Right hindlimb (tissue), 1 donor: ENCODE measurements at regions not wholly inside any gene's neighbourhood (a gene's known extent, or its start where the extent isn't known, plus 50 kb on each side); places are given as distances from the start of the nearest gene placed in this dataset.

ENCODE experiments used
- DNase-seq: peaks from one replicate; pipeline ENCODE4 v3.0.0-alpha.2; 2018

DNA sequence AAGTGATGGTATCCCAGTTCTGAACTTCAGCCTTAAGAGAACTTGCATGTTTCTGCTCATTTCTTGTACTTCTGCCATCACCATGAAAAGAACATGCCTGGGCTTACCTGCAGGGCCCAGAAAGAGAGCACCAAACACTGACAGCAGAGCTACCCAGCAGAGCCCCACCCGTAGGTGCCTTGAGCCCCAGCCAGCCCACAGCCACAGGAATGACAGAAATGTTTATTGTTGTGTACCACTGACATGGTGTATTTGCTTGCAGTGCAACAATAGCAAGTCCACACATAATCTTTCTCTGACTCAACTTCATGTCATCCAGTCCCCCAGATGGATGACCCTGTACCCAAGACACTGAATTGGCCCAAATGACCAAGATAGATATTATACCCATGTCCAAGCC is 195.2 kb downstream of the TSHZ3 start:
- DNase-seq: no peak

DNA sequence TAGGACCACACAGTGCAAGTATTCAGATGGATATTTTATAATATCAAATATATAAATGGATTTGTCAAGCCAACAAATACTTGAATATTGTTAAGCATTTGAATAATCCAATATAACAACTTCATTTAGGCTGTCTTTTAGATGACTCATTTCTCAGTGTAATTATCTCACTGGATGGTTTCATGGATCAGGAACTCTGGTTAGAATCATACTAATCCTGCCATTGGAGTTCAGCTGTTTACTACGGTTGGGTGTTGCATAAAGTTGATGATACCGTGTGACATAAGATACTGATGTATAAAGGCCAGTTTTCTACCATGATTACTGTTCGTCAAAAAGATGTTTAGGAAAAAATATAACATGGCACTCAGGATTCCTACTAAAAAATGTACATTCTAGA is 196.3 kb downstream of the TSHZ3 start:
- no peak for DNase-seq

DNA sequence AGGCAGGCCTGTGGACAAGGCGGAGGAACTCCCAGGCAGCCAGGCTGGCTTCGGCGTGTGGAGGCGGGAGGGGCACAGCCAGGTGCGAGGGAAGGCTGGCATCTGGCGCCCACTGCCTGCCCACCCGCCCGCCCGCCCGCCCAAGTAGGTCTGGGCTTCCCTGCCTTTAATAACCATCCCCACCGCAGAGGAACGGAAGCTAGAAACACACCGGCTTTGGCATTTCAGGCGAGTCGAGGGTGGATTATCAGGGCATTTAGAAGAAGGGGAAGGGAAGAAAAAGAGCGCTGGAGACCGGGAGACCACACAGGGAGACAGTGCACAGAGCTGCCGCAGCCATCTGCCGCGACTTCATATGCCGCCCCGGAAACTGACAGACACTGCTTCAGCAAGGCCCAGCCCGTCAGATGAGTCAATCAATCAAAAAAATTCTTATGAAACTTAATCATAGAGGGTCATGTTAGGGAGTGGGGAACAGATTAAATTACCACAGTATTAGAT is 199.7 kb downstream of the TSHZ3 start:
- DNase-seq: peak; percentile 51

DNA sequence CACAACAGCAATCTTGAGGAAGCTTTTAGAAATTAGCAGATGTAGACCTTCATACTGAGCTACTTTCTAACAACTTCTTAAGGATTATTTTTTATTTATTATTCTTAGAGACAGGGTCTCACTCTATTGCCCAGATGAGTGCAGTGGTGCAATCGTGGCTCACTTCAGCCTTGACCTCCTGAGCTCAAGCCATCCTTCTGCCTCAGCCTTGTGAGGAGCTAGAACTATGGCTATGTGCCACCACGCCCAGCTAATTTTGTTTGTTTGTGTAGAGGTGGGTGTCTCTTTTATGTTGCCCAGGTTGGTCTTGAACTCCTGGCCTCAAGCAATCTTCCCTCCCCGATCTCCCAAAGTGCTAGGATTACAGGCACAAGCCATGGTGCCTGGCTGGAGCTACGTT is 200.6 kb downstream of the TSHZ3 start:
- DNase-seq: no peak

DNA sequence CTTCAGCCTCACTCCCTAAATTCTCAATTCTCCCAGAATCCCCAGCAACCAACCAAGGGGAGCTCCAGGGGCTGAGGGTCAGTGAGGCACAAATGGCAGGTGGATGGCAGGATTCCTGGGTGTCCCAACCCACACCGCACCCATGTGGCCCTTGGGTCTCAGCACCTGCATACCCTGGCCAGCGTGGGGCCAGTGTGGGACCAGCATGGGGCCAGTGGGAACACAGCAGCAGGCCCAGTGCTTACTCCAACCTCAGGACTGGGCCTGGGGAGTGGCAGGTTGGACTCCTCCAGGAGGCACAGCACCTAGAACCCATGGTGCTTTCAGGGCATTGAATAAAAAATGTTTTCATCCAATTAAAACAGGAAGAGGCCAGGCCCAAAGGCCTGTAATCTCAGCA is 202.0 kb downstream of the TSHZ3 start:
- DNase-seq: no peak

DNA sequence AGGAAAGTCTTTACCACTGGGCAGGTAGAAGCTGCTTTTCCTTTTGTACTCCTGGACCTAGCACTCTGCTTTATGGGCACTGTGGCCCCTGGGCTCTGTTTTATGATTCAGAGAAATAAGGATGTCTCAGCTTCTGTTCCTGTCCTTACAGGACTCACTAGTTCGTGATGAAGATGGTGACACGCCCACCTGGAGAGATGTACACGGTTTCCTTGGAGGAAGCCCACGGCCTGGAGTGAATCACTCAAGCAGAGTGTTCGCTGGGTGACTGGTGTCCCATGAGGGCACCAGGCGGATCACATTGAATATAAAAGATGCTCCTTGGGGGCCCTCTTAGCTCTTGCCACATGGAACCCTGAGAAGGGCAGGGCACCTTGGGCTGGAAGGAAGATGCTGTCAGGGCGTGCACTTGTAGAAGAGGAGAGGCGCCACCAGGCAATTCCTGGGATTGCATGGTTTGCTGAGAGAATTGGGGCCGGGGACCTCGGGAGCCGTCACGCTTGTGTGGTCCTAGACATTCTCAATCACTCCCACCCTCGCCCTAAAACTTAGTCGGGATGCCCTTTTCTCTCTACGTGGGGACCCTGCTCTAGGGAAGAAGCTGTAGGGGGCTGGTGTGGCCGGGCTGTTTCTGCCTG is 202.6 kb downstream of the TSHZ3 start:
- DNase-seq: no peak

DNA sequence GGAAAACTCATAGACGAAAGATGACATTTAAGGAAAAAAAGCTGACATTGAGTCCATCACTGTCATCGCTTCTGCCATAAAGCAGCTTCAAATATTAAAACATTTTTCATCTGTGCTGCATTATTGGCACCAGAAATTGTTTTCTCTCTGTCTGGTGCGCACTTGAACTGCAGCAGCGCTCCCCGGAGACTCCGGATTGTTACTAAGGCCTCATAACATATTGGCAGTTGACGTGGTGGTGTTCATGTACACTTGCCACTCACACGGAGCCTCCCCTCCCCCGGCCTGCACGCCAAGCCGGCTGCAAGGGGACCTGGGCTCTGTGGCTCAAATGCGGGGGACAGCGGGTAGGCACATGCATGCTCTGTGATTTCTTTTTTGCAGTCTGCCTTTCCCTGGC is 203.2 kb downstream of the TSHZ3 start:
- no peak for DNase-seq

DNA sequence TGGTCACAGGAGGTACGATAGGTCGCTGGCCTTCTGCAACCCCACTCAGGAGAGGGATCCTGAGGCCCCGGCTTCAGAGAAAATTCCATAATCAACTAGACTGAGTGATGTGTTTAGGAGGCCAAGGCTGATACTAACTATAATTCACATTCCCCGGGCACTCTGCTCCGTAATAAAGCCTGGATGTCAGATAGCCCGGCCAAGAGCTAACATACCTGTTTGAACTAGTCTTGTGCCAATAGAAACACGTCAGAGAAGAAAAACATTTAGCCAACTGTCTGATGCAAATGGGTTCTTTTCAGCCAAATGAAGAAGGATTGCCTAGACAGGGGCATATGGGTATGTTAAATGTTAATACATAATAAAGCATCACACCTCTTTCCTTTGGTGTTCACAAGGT is 204.2 kb downstream of the TSHZ3 start:
- no peak for DNase-seq

DNA sequence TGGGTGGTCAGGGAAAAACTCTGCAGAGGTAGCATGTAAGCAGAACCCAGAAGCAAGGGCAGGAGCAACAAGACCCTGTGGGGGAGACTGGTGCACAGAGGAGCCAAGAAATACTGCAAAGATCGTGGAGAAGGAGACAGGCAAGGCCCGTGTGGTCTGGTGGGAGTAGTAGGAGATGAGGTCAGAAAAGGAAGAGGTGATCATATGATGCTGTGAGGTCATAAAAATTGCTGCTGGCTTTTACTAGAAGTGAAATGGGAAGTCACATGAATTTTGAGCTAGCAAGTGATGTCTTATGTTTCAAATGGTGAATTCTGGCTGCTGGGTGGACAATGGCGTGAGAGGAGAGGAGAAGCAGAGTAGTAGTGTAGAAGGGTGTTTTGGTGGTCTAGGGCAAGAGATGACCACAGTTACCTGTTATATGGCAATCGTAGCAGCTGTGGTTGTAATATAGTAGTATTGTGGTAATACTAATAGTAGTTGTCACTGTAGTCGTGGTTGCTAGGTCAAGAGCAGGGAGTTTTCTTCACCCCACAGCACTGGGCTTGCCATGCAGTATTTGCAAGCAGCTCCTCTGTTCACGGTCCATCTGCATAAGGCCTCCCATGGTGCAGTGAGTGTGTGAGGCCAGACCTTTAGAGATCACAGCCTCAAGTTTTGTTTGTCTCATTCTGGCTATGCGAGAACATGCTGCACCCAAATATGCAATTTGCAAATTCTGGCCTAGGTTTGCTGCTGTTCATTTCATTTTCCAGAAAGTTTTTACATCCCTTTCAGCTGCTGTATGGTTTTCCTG is 205.0 kb downstream of the TSHZ3 start:
- no peak for DNase-seq

DNA sequence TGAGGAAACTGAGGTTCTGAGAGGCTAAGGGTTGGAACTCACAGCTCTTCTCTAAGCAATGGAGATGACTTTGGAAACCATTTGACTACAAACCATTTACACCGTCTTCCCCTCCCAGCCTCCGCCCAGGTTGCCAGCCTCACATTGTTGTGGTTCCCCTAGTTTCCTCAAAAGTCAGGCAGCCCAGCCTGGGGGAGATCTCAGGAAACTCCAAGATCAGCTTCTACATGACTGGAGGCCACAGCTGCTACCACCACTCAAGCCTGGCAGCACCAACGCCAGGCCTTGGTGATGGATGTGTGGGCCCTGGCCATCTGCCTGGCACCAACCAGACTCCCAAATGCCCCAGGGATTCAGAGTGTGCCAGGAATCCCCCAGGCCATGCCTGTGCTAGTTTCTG is 207.9 kb downstream of the TSHZ3 start:
- DNase-seq: no peak

DNA sequence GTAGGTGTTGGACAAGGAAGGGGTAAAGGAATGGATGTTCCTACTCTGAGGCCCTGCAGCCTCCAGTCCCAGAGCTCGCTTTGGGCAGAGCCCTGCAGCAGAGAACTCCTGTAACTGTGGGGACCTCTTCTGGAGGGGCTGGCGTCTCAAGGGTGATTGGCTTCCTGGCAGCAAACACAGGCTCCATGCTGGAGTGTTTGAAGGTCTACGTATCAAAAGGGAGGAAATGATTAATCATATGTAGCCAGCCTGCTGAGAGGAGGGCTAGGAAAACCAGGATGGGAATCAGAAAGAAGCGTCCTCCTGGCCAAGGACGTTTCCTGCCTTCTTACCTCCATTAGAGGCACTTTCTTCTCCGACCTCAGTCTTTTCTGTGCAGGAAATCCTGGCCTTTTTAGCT is 208.5 kb downstream of the TSHZ3 start:
- DNase-seq: no peak

DNA sequence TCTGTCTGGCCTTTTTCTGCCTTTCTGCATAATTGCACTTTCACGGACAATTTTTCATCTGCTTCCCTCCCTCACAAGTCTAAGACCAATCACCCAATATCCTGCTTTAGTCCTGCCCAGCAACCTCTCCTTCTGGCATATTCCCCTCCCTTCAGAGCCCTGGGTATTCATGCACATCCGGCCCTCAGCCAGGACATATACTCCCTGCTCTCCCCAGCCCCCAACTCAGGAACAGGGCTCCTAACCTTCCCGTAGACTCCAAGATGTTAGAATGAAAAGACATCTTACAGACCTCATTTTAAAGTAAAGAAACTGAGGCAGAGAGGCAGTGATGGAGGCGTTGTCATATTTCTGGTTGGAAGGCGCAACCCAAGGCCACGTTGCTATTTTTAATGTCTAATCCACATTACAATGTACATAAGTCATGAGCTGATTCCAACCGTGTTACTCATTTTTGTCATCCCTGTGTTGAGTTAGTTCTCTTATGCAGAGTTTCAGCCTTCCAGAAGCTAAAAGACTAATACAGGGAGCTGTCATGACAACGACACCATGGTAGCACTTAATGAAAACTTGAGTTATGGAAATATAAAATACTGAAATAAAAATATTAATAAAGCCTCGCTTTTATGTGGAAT is 209.2 kb downstream of the TSHZ3 start:
- DNase-seq: no peak

DNA sequence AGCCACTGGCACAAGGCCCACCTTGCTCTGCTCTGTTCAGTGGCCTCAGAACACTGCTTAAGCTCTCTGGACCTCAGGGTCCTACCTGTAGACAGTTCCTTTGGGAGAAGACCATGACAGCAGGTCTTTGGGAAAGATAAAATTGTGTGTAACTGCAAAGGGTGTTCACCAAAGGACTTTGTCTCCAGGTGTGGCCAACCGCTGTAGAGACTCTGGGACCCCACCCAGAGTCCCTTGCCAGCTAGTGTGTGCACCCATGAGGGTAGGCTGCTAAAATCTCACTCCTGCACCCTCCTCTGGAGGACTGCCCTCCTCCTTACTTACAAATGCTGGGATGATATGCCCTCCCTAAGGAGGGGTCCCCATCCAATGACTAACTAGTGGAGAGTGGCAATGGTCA is 211.2 kb downstream of the TSHZ3 start:
- DNase-seq: no peak

DNA sequence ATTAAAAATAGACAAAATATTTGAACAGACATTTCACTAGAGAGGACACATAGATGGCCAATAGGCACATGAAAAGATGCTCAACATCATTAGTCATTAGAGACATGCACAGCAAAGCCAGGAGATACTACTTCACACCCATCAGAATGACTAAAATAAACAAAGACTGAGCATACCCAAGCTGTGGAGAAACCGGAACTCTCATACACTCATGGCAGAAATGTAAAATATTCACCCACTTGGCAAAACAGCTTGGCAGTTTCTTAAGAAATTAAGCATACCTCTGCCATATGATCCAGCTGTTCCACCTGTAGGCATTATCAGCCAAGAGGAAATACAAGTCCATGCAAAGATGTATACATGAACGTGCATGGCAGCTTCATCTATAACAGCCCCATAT is 213.4 kb downstream of the TSHZ3 start:
- DNase-seq: no peak

DNA sequence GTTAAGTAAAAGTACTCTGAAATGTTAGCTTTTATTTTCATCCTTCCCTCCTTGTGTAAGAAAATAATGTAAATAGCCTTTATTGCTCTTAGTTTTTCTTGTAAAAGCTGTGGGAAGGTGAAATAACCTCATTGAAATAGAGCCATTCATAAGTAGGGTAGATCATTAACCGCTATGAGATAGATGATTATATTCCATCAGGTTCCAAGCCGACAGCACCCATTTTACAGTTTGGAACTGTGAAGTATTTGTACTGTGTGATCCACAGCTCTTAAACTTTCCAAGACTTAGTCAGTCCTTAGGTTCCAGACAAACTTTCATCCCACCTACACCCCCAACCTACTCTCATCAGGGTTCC is 216.5 kb downstream of the TSHZ3 start:
- no peak for DNase-seq

DNA sequence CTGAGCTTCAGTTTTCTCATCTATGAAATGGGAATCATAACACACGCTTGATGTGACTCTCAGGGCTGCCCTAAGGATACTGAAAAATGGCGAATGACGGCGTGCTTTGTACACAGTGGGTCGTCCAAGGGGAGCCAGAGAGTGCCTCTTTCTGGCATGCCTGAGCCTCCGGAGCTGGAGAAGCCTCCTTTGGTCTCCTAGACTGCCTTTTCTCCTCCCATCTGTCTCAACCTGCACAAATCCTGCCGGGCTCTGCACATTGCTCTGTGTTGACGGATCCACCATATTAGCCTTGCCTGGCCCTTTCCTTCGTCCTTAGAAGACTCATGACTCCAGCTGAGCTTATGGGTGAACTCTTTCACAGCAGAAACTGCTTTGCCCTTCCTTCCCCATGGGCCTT is 220.9 kb downstream of the TSHZ3 start:
- DNase-seq: no peak

DNA sequence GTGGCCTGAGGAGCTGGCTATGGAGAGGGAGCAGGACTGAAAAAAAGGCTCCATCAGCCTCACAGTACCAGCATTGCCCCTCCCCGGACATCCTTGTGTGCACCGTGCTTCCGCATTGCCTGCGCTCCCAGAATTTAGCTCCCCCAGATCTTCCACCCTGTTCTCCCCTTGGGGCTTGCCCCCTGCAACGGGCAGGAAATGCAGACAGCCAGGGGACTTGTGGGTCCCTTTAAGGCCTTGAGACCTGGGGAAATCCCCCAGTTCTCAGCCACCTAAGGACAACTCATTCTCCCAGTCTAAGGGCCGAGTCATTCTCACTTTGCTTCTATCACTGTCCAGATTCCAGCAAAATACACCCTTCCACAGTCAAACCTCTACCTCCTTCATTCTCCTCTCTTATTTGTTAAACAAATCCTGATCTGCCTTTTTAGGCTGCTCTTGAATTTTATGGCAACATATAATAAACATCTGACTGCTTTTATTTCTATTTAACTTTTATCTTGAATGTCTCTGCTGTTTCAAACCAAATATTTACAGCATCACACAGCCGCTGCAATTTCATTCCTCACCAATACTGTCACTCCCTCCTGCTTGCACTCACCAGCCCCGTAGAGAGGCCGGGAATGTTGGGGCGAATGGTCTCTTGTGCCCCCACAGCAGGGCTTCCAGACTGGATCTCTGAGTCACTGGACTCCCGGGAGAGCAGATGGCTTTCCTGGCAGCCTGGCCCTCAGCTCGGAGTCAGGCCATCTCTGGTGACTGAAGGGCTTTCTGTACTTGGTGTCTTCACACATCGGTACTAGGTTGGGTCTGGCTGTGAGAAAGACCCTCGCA is 221.9 kb downstream of the TSHZ3 start:
- no peak for DNase-seq

DNA sequence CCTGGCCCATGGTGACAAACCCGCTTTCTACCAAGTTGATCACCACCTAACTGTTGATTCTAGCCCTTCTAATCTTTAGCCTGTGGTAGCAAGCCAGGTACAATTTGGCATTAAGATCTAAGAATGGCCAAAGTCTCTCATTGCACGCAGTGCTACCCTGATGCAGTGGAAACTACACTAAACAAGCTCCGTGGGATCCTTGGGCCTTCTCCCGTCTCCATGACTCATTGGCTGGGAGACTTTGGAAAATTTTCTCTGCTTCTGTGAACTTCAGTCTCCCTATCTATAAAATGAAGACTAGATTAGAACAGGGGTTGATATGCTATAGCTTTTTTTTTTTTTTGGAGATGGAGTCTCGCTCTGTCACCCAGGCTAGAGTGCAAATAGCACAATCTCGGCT is 223.0 kb downstream of the TSHZ3 start:
- DNase-seq: no peak

DNA sequence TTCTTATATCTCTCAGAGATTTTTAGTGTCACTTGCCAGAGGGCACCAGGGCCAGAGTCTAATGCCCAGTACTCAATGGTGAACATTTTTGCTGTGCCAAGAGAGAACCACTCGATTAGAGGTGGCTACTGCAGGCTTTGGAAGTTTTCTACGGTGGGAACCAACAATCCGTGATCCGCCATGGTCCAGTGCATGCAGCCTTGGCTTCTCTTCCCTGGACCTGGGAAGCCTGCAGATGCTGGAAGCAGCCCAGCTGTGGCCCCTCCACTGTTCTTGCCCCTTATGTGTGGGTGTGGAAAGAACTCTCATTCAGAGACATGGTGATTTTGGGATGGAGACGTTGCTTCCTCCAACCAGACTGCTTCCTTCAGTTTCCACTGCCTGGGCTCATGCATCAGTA is 224.2 kb downstream of the TSHZ3 start:
- DNase-seq: no peak

DNA sequence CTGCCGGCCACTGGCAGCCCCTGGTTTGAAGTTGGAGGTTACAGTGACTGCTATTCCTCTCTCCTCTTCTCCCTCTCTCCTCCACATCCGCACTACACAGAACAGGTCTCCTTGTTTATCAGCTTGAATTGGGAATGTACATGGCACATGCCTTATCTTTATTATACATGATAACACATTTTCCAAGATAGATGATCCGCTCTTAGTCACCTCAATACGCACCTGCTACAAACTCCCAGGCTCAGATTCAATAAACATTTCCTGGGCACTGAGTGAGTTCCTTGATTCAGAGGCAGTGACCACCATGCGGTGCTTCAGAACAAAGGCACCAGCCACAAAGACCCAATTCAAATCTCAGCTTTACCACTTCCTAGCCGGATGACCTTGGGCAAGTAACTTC is 227.7 kb downstream of the TSHZ3 start:
- no peak for DNase-seq

DNA sequence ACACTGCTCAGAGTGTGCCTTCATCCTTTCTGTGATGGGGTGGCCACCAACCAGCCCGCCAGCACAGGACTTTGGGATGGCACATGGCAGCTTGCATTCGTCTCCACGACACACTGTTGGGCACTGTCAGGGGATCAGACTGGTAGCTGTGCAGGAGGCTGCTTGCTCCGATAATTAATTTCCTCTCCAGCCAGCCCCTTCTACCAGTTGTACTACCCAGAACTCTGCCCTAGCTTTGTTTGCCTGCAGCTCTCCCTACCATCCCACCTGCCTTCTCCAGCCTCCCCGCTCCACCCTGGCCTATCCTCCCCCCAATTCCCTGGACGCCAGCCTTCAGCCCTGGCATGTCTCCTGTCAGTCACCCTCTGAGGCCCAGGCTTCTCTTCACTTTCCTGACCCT is 228.3 kb downstream of the TSHZ3 start:
- DNase-seq: no peak

DNA sequence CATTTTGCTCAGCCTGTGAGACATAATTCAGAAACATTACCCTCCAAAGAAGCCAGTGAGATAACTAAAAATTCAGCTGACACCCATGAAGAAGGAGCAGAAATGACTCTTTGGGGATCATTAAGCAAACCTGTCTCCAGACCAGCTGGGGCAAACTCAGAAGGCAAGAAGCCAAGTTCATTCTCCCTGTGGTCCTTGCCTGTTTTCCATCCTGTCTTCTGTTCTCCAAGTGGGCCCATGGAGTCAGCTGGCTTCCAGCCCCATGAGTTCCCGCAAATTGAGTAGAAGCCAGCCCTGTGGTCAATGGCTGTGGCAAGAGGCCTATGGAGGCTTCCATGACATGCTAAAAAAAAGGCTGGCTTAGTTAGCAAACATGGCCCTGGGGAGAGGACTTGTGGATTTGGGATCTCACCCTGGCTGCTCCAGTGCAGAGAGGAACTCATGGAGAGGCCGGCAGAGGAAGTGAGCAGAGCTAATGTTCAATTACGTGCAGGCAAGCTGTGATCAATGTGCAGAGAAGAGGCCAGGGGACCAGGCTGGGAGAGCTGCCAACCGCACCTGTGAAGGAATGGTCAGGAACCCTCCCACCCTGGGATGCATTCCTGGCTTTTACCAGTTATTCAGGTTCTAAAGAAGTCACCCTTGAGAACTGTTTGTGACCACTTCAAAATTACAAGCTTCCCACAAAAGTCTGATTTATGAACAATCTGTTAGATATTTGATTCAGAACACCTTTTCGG is 229.1 kb downstream of the TSHZ3 start:
- peak; percentile 35 for DNase-seq

DNA sequence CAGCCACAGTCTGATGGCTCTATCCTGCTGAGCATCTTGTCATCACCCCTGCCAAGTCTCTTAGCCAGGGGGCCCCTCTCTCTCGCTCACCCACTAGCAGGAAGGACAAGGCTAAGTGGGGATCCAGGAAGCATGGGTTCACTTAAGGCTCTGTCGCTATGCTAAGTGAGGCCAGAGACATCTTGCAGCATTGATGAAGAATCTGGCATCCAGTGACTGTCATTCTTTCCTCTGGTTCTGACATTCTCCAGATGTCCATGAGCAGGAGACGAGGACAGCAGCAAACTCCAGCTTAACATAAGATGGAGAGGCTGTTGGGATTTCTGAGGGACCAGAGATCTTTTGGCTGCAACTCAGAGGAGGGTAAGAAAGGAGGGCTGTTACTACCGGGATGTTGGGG is 230.2 kb downstream of the TSHZ3 start:
- no peak for DNase-seq
